Prostate gland (tissue), 2 donors: ENCODE measurements at regions not wholly inside any gene's neighbourhood (a gene's known extent, or its start where the extent isn't known, plus 50 kb on each side); places are given as distances from the start of the nearest gene placed in this dataset.

Experiments used
- DNase-seq: peaks from one replicate; pipeline ENCODE4 v3.0.0-alpha.2; 2019; ENCODE audit warnings: low spot score
- H3K27ac ChIP-seq, 2 donors: fragments of 200-600 bp; sonication (generic); 2 replicates each; pipeline ENCODE4 v1.5.1; 2017 to 2019
- H3K27me3 ChIP-seq: fragments of 200-600 bp; sonication (generic); replicated peaks from 2 replicates; pipeline ENCODE4 v1.5.1; 2019; ENCODE audit not compliant: insufficient read depth
- H3K36me3 ChIP-seq, 2 donors: fragments of 200-600 bp; sonication (generic); 1 replicate in 1 of 2; 2 replicates in 1 of 2; pipeline versions ENCODE4 v1.5.1 to v1.8.1; 2017 to 2019
- H3K4me1 ChIP-seq: fragments of 200-600 bp; sonication (generic); replicated peaks from 2 replicates; pipeline ENCODE4 v1.5.1; 2019
- H3K4me3 ChIP-seq, 2 donors: fragments of 200-600 bp; sonication (generic); 2 replicates each; pipeline ENCODE4 v1.5.1; 2017 to 2019
- H3K9me3 ChIP-seq: fragments of 200-600 bp; sonication (generic); 2 replicates; pipeline ENCODE4 v1.5.1; 2017
- CTCF ChIP-seq, 4 experiments: fragments of 200-600 bp in 2 of 4; fragments of 450-650 bp in 2 of 4; sonication (generic) in 2 of 4; IDR thresholded peaks; 1 replicate in 3 of 4; 2 replicates in 1 of 4; pipeline ENCODE4 v1.5.1; 2016 to 2019; ENCODE audit warnings: antibody characterized with exemption in 4 of 4, mild to moderate bottlenecking in 2 of 4, moderate library complexity in 2 of 4
- POLR2A ChIP-seq: fragments of 450-650 bp; IDR thresholded peaks from one replicate; pipeline ENCODE4 v1.6.1; 2016; ENCODE audit warnings: antibody characterized with exemption, mild to moderate bottlenecking
- POLR2AphosphoS5 ChIP-seq: sonication (generic); formaldehyde crosslinking; IDR thresholded peaks from one replicate; pipeline ENCODE4 v1.6.1; 2017; ENCODE audit warnings: antibody characterized with exemption
- WGBS: methylation state at CpG from one replicate; pipeline ENCODE4 v1.1.5; 2018; 5-methylcytosine and 5-hydroxymethylcytosine counted together
- intact Hi-C: fragments of 100-400 bp; cut with DNase I; formaldehyde crosslinking; loops from one replicate; pipeline ENCODE4 v1.14.2; 2022

- Histone ChIP-seq H3K27me3 (no peaks in the 10 kb centered on the region), H3K36me3 (no peaks in the 10 kb centered on the region), H3K27ac (no peak overlapping the region), H3K4me1 (no peaks in the 10 kb centered on the region), H3K9me3 (no peaks in the 10 kb centered on the region), H3K4me3 (no peak overlapping the region)
- no peak for TF ChIP-seq POLR2A
- TF ChIP-seq CTCF (IDR thresholded peaks at IDR 0.05), result no peak
- TF ChIP-seq POLR2AphosphoS5, result no peak
- DNase-seq, result no peak
- intact Hi-C loops, result no loop called here
- 60% methylated on average over 1 of the region's 1 CpG for WGBS
Observed at GRCh38 chr1:209153411-209153810, 430.1 kb upstream of the CAMK1G start.

- TF ChIP-seq POLR2AphosphoS5 (no peak), POLR2A (no peak), CTCF (IDR thresholded peaks at IDR 0.05) (no peak)
- intact Hi-C loops, result no loop called here
- DNase-seq, result no peak
- Histone ChIP-seq H3K36me3 (no peaks in the 10 kb centered on the region), H3K4me1 (no peaks in the 10 kb centered on the region), H3K9me3 (no peaks in the 10 kb centered on the region), H3K4me3 (no peak overlapping the region), H3K27me3 (no peaks in the 10 kb centered on the region), H3K27ac (no peak overlapping the region)
- WGBS, result 26% methylated on average over 1 of the region's 1 CpG
Observed at GRCh38 chr1:209154912-209155311, 428.6 kb upstream of the CAMK1G start.

DNA sequence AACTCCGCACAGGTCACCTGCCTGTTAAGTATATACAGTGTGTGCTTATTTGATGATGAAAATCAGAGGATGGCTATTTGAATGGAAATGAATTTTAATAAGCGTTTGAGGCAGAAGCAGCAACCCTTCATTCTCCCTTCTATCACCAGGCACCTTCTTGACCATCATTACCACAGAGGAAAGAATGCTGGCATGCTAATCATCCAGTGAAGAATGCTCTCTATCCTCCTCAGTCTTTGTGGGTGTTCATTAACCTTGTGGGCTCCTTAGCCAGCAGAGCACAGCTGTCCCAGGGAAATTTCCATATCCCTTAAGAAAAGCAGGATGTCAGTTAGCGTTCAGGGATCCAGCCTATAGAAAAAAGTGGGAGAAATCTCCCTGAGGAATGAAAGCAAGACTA, 428.0 kb upstream of the CAMK1G start:
- H3K36me3 ChIP-seq, result no peaks in the 10 kb centered on the region
- 43% methylated on average over 3 of the region's 3 CpGs for WGBS
- H3K4me1 ChIP-seq, result no peaks in the 10 kb centered on the region
- intact Hi-C loops, result no loop called here
- no peak for DNase-seq
- no peak overlapping the region for H3K27ac ChIP-seq
- no peaks in the 10 kb centered on the region for H3K9me3 ChIP-seq
- TF ChIP-seq CTCF (IDR thresholded peaks at IDR 0.05) (no peak), POLR2AphosphoS5 (no peak), POLR2A (no peak)
- H3K4me3 ChIP-seq, result no peak overlapping the region
- H3K27me3 ChIP-seq, result no peaks in the 10 kb centered on the region

DNA sequence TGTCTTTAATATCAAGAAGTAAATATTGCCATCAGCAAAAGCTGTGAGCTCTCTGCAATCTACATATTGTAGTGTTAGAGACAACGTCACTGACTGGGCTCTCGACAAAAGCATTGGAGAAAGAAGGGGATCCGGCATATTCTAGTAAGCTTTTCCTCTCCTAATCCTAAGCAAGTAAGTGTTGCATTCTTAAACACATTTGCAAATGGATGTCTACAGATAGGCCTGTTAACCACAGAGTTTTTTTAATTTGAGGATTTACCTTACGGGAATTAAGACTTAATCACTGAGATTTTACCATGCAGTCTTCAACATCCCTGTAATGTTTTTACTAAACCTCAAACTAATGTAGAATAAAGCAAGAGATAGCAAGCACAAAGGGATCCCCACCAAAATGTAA, 426.5 kb upstream of the CAMK1G start:
- Histone ChIP-seq H3K9me3 (no peaks in the 10 kb centered on the region), H3K27ac (no peak overlapping the region), H3K27me3 (no peaks in the 10 kb centered on the region), H3K4me3 (no peak overlapping the region), H3K36me3 (no peaks in the 10 kb centered on the region), H3K4me1 (no peaks in the 10 kb centered on the region)
- 94% methylated on average over 4 of the region's 4 CpGs for WGBS
- DNase-seq, result no peak
- intact Hi-C loops, result no loop called here
- TF ChIP-seq POLR2A (no peak), POLR2AphosphoS5 (no peak), CTCF (IDR thresholded peaks at IDR 0.05) (no peak)

- no peaks in the 10 kb centered on the region for H3K4me1 ChIP-seq
- H3K36me3 ChIP-seq, result no peaks in the 10 kb centered on the region
- no peak overlapping the region for H3K4me3 ChIP-seq
- intact Hi-C loops, result no loop called here
- no peak overlapping the region for H3K27ac ChIP-seq
- no peaks in the 10 kb centered on the region for H3K9me3 ChIP-seq
- WGBS, result 54% methylated on average over 5 of the region's 5 CpGs
- H3K27me3 ChIP-seq, result no peaks in the 10 kb centered on the region
- no peak for DNase-seq
- no peak for TF ChIP-seq POLR2A
- no peak for TF ChIP-seq POLR2AphosphoS5
- TF ChIP-seq CTCF (IDR thresholded peaks at IDR 0.05), result no peak
Observed at GRCh38 chr1:209157546-209158249, 425.8 kb upstream of the CAMK1G start.
